ENCODE measurements at regions not wholly inside any gene's neighbourhood (a gene's known extent, or its start where the extent isn't known, plus 50 kb on each side); places are given as distances from the start of the nearest gene placed in this dataset.

DNA sequence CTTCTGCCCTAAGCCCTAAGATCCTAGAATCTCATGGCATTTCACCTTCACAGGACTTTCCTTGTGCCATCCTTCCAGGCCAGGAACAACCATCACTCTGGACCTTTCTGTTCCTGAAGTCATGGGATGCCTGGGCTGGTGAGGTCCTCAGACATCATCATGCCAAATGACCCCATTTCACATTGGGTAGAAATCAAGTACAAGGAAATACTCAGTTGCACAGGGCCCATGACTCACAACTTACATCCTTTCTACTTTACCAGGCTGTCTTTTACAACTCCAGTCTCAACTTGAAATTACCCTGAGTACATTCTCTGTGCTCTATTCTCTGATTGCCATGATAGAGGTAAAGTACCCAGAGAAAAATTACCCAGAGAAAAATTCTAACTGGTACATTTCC is 167.1 kb downstream of the PIK3R1 start (continued):
- TF ChIP-seq ZNF20 (CRISPR knock-in tag; IDR thresholded peaks at IDR 0.05) (no peak), TGIF2 (CRISPR knock-in tag; IDR thresholded peaks at IDR 0.05) (no peak), CAMTA2 (CRISPR knock-in tag; IDR thresholded peaks at IDR 0.05; ENCODE audit: borderline replicate concordance) (no peak), ZHX1 (CRISPR knock-in tag; IDR thresholded peaks at IDR 0.05; ENCODE audit: low read depth) (no peak)

GRCh38 chr5:68383888-68384310 is 168.3 kb downstream of the PIK3R1 start:
- intact Hi-C loops (cut with micrococcal nuclease; ENCODE audit: unreplicated experiment): no loop called here
- Histone ChIP-seq H3K4me2 (ENCODE audit: low read depth, low read length) (no peak overlapping the region), H3K27me3 (ENCODE audit: control insufficient read depth in 1 of 2, insufficient read depth in 2 of 2, low read length in 2 of 2) (0 out of 5 replicates have a peak, but pooled peaks cover 0 to 3% of the 10 kb centered on the region in 2 experiments), H3K36me3 (replicated peaks in 1 of 2; ENCODE audit: control insufficient read depth in 1 of 2, insufficient read depth in 2 of 2, low read length in 2 of 2) (no peaks in the 10 kb centered on the region), H3K9ac (ENCODE audit: insufficient read depth, low read depth, low read length) (no peak overlapping the region), H3K4me3 (replicated peaks in 1 of 3; ENCODE audit: insufficient read depth in 1 of 3, low read depth in 2 of 3, low read length in 3 of 3) (no peak overlapping the region), H2AFZ (ENCODE audit: low read length) (no peak overlapping the region), H4K20me1 (ENCODE audit: insufficient read depth, low read length) (no peaks in the 10 kb centered on the region), H3K9me3 (ENCODE audit: low read length) (no peaks in the 10 kb centered on the region), H3K4me1 (ENCODE audit: insufficient read depth, low read length) (no peaks in the 10 kb centered on the region), H3K79me2 (ENCODE audit: insufficient read depth, low read length) (no peaks in the 10 kb centered on the region), H3K27ac (ENCODE audit: extremely low read length, insufficient read depth, low read length) (no peak overlapping the region)
- ChIA-PET CTCF (ENCODE audit: low intra/inter-chr PET ratio, low total read pairs) (no interaction called here), POLR2A (no interaction called here)
- in situ Hi-C loops (cut with HindIII; ENCODE audit: extremely low pct_ligation_motif_present, low pct_unique_long_range_greater_than_20kb): no loop called here
- BruUV-seq (replicated peaks): no TSS peak
- DNase-seq (ENCODE audit: low spot score): no peak
- no peak for ATAC-seq
- WGBS (ENCODE audit: low lambda C conversion rate): 0% methylated on average over 2 of the region's 2 CpGs
- TF ChIP-seq RBM39 (IDR thresholded peaks at IDR 0.05; ENCODE audit: low read depth, low read length, poor library complexity, severe bottlenecking) (no peak), PHB2 (IDR thresholded peaks at IDR 0.05; ENCODE audit: partially characterized antibody) (no peak), FOXO1 (CRISPR knock-in tag; IDR thresholded peaks at IDR 0.05) (no peak), ZNF674 (CRISPR knock-in tag; IDR thresholded peaks at IDR 0.05; ENCODE audit: low read depth) (no peak), YY1 (IDR thresholded peaks at IDR 0.05; ENCODE audit: insufficient read depth, insufficient replicate concordance, low read depth, low read length) (no peak), ZSCAN21 (CRISPR knock-in tag; IDR thresholded peaks at IDR 0.05; ENCODE audit: borderline replicate concordance) (no peak), TBL1XR1 (IDR thresholded peaks at IDR 0.05; ENCODE audit: borderline replicate concordance, low read length, partially characterized antibody) (no peak), MTF2 (CRISPR knock-in tag; IDR thresholded peaks at IDR 0.05; ENCODE audit: borderline replicate concordance) (no peak), ZNF34 (CRISPR knock-in tag; IDR thresholded peaks at IDR 0.05; ENCODE audit: borderline replicate concordance) (no peak), ZNF17 (CRISPR knock-in tag; IDR thresholded peaks at IDR 0.05) (no peak), RELA (CRISPR knock-in tag; IDR thresholded peaks at IDR 0.05) (no peak), SPEN (CRISPR knock-in tag; IDR thresholded peaks at IDR 0.05; ENCODE audit: low read depth) (no peak), RFX1 (IDR thresholded peaks at IDR 0.05) (no peak)
- TF ChIP-seq, protein P1, sequence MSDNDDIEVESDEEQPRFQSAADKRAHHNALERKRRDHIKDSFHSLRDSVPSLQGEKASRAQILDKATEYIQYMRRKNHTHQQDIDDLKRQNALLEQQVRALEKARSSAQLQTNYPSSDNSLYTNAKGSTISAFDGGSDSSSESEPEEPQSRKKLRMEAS (IDR thresholded peaks at IDR 0.05): no peak
- no peak for FAIRE-seq

All from HepG2 (cell line).